CD14-positive monocyte (primary cell): ENCODE measurements at regions not wholly inside any gene's neighbourhood (a gene's known extent, or its start where the extent isn't known, plus 50 kb on each side); places are given as distances from the start of the nearest gene placed in this dataset.

Experiments
- DNase-seq, 3 donors: peaks; one replicate each; pipeline ENCODE4 v3.0.0-alpha.2; 2011 to 2022
- H2AFZ ChIP-seq: 2 replicates; pipeline ENCODE4 v1.6.0; 2012; ENCODE audit warnings: mild to moderate bottlenecking, low read depth, low read length, inconsistent platforms; ENCODE audit not compliant: insufficient read depth, poor library complexity, severe bottlenecking
- H3K27ac ChIP-seq, 2 donors: 1 replicate in 1 of 2; 2 replicates in 1 of 2; pipeline ENCODE4 v1.5.1; 2012 to 2013; ENCODE audit warnings: low read length in 2 of 2, control low read depth in 1 of 2, inconsistent platforms in 1 of 2, low read depth in 1 of 2, mild to moderate bottlenecking in 1 of 2
- H3K27me3 ChIP-seq, 2 donors: one replicate each; pipeline versions ENCODE4 v1.6.0 to v1.6.1; 2011 to 2013; ENCODE audit warnings: low read length in 2 of 2; ENCODE audit not compliant: control insufficient read depth in 2 of 2, insufficient read depth in 2 of 2
- H3K36me3 ChIP-seq, 2 donors: replicated peaks in 1 of 2; 1 replicate in 1 of 2; 2 replicates in 1 of 2; pipeline versions ENCODE4 v1.5.1 to v1.6.1; 2012 to 2013; ENCODE audit warnings: low read length in 2 of 2, control low read depth in 1 of 2, inconsistent platforms in 1 of 2, mild to moderate bottlenecking in 1 of 2; ENCODE audit not compliant: insufficient read depth in 2 of 2, control insufficient read depth in 1 of 2
- H3K4me1 ChIP-seq, 2 donors: 1 replicate in 1 of 2; 2 replicates in 1 of 2; pipeline versions ENCODE4 v1.5.1 to v1.6.1; 2012 to 2013; ENCODE audit warnings: low read length in 2 of 2, control low read depth in 1 of 2, inconsistent platforms in 1 of 2, mild to moderate bottlenecking in 1 of 2, moderate library complexity in 1 of 2; ENCODE audit not compliant: insufficient read depth in 2 of 2, control insufficient read depth in 1 of 2
- H3K4me2 ChIP-seq: replicated peaks from 2 replicates; pipeline ENCODE3; 2012; ENCODE audit warnings: low read length, moderate library complexity, mild to moderate bottlenecking; ENCODE audit not compliant: poor library complexity, severe bottlenecking; ENCODE audit errors: extremely low read depth
- H3K4me3 ChIP-seq, 3 experiments: fragments of 200-600 bp in 1 of 3; sonication (generic) in 1 of 3; replicated peaks in 1 of 3; 1 replicate in 2 of 3; 2 replicates in 1 of 3; pipeline ENCODE4 v1.5.1; 2011 to 2013; ENCODE audit warnings: low read length in 3 of 3, mild to moderate bottlenecking in 3 of 3, control low read depth in 2 of 3, low read depth in 2 of 3, inconsistent platforms in 1 of 3, moderate library complexity in 1 of 3
- H3K79me2 ChIP-seq: 2 replicates; pipeline ENCODE4 v1.6.0; 2012; ENCODE audit warnings: mild to moderate bottlenecking, control low read depth, inconsistent platforms, low read length, moderate library complexity; ENCODE audit not compliant: insufficient read depth
- H3K9ac ChIP-seq: 2 replicates; pipeline ENCODE4 v1.6.0; 2017; ENCODE audit warnings: low read length, mild to moderate bottlenecking; ENCODE audit not compliant: insufficient read depth, poor library complexity, severe bottlenecking
- H3K9me3 ChIP-seq, 2 donors: replicated peaks in 1 of 2; 1 replicate in 1 of 2; 2 replicates in 1 of 2; pipeline versions ENCODE4 v1.5.1 to v1.6.1; 2012 to 2013; ENCODE audit warnings: low read length in 2 of 2, control low read depth in 1 of 2; ENCODE audit not compliant: control insufficient read depth in 1 of 2, insufficient read depth in 1 of 2
- H4K20me1 ChIP-seq: 2 replicates; pipeline ENCODE4 v1.6.0; 2012; ENCODE audit warnings: mild to moderate bottlenecking, low read length, control low read depth, moderate library complexity; ENCODE audit not compliant: insufficient read depth
- H3K27ac Mint-ChIP-seq, 7 donors: one replicate each; pipeline ENCODE4 v1.8.0; 2020; ENCODE audit warnings: mild to moderate bottlenecking in 7 of 7, mixed read lengths in 7 of 7, moderate library complexity in 6 of 7, inconsistent platforms in 2 of 7
- H3K27me3 Mint-ChIP-seq, 3 donors: one replicate each; pipeline ENCODE4 v1.8.0; 2021 to 2022; ENCODE audit warnings: low read depth in 3 of 3, mild to moderate bottlenecking in 3 of 3, mixed read lengths in 3 of 3, moderate library complexity in 3 of 3, inconsistent platforms in 1 of 3
- H3K36me3 Mint-ChIP-seq, 2 donors: one replicate each; pipeline ENCODE4 v1.8.0; 2020; ENCODE audit warnings: mixed read lengths in 2 of 2, inconsistent platforms in 1 of 2, mild to moderate bottlenecking in 1 of 2
- H3K4me1 Mint-ChIP-seq: one replicate; pipeline ENCODE4 v1.8.0; 2020; ENCODE audit warnings: mild to moderate bottlenecking, mixed read lengths
- H3K4me3 Mint-ChIP-seq, 2 donors: one replicate each; pipeline ENCODE4 v1.8.0; 2020; ENCODE audit warnings: mild to moderate bottlenecking in 2 of 2, mixed read lengths in 2 of 2, moderate library complexity in 1 of 2
- H3K9me3 Mint-ChIP-seq, 7 donors: one replicate each; pipeline ENCODE4 v1.8.0; 2020 to 2022; ENCODE audit warnings: mixed read lengths in 7 of 7, mild to moderate bottlenecking in 6 of 7, moderate library complexity in 6 of 7, inconsistent platforms in 2 of 7
- CTCF ChIP-seq: fragments of 200-600 bp; IDR thresholded peaks from one replicate; pipeline ENCODE4 v1.8.0; 2022; ENCODE audit warnings: antibody characterized with exemption, mild to moderate bottlenecking
- WGBS: methylation state at CpG from one replicate; pipeline ENCODE4 v1.1.5; 2013; ENCODE audit warnings: missing lambda C conversion rate; ENCODE audit not compliant: insufficient coverage; 5-methylcytosine and 5-hydroxymethylcytosine counted together
- intact Hi-C, 2 donors: fragments of 100-400 bp; cut with micrococcal nuclease; formaldehyde crosslinking; loops; one replicate each; pipeline versions ENCODE4 v1.15.0 to v1.15.1; 2023

GRCh38 chr13:65830411-65831205, 1399.5 kb downstream of the PCDH9 start:
- no peak overlapping the region for H3K4me3 Mint-ChIP-seq
- H3K9me3 ChIP-seq, result peaks cover 14 to 26% of the 10 kb centered on the region in 2 donors
- H3K4me3 ChIP-seq, result no peak overlapping the region
- H2AFZ ChIP-seq, result no peak overlapping the region
- no peak overlapping the region for H3K9ac ChIP-seq
- WGBS, result 93% methylated on average over 4 of the region's 10 CpGs
- no peaks in the 10 kb centered on the region for H3K79me2 ChIP-seq
- H3K27me3 Mint-ChIP-seq, result no peaks in the 10 kb centered on the region
- H3K36me3 ChIP-seq, result no peaks in the 10 kb centered on the region
- H3K27ac ChIP-seq, result no peak overlapping the region
- H3K36me3 Mint-ChIP-seq, result no peaks in the 10 kb centered on the region
- no peaks in the 10 kb centered on the region for H4K20me1 ChIP-seq
- H3K27ac Mint-ChIP-seq, result no peak overlapping the region
- no peak for DNase-seq
- intact Hi-C loops, result no loop called here
- H3K4me1 Mint-ChIP-seq, result no peaks in the 10 kb centered on the region
- peaks cover 0 to 14% (median 2%) of the 10 kb centered on the region in 7 donors for H3K9me3 Mint-ChIP-seq
- H3K4me1 ChIP-seq, result no peaks in the 10 kb centered on the region
- no peak overlapping the region for H3K4me2 ChIP-seq
- no peak for TF ChIP-seq CTCF
- H3K27me3 ChIP-seq, result no peaks in the 10 kb centered on the region

- H3K79me2 ChIP-seq, result no peaks in the 10 kb centered on the region
- no peaks in the 10 kb centered on the region for H3K4me1 Mint-ChIP-seq
- TF ChIP-seq CTCF, result no peak
- DNase-seq, result no peak
- H3K27me3 ChIP-seq, result no peaks in the 10 kb centered on the region
- no peak overlapping the region for H3K4me2 ChIP-seq
- intact Hi-C loops, result no loop called here
- WGBS, result 90% methylated on average over 12 of the region's 16 CpGs
- no peak overlapping the region for H3K27ac ChIP-seq
- no peak overlapping the region for H3K9ac ChIP-seq
- H3K36me3 ChIP-seq, result no peaks in the 10 kb centered on the region
- peaks cover 0 to 2% (median 0%) of the 10 kb centered on the region in 3 donors for H3K27me3 Mint-ChIP-seq
- H3K4me3 ChIP-seq, result no peak overlapping the region
- H3K36me3 Mint-ChIP-seq, result no peaks in the 10 kb centered on the region
- H3K4me3 Mint-ChIP-seq, result no peak overlapping the region
- H2AFZ ChIP-seq, result no peak overlapping the region
- H3K9me3 Mint-ChIP-seq, result peaks cover 0 to 14% (median 2%) of the 10 kb centered on the region in 7 donors
- H3K27ac Mint-ChIP-seq, result no peak overlapping the region
- H3K9me3 ChIP-seq, result peaks cover 14 to 26% of the 10 kb centered on the region in 2 donors
- H4K20me1 ChIP-seq, result no peaks in the 10 kb centered on the region
- H3K4me1 ChIP-seq, result no peaks in the 10 kb centered on the region
These were observed 1400.7 kb downstream of the PCDH9 start for GRCh38 chr13:65829241-65830008.
